ENCODE measurements at regions not wholly inside any gene's neighbourhood (a gene's known extent, or its start where the extent isn't known, plus 50 kb on each side); places are given as distances from the start of the nearest gene placed in this dataset.
"Not testable (repeated sequence)": the region's sequence is repeated elsewhere in the genome, so short reads cannot be mapped to it uniquely, and the experiment has no call there.

GRCh38 chr3:176141837-176142236 lies 1055.4 kb downstream of the TBL1XR1 start:
- Mint-ChIP-seq H3K9me3 (peaks cover 19% of the 10 kb centered on the region), H3K27ac (no peak overlapping the region), H3K4me1 (ENCODE audit: low read depth) (no peaks in the 10 kb centered on the region), H3K27me3 (ENCODE audit: insufficient read depth) (no peaks in the 10 kb centered on the region), H3K4me3 (no peak overlapping the region), H3K36me3 (ENCODE audit: low read depth) (no peaks in the 10 kb centered on the region)
- DNase-seq (ENCODE audit: low spot score) = no peak
- intact Hi-C loops (cut with micrococcal nuclease) = no loop called here

GRCh38 chr3:176120507-176120906 lies 1076.8 kb downstream of the TBL1XR1 start:
- H3K27me3 Mint-ChIP-seq (ENCODE audit: insufficient read depth) = no peaks in the 10 kb centered on the region
- no peak for DNase-seq (ENCODE audit: low spot score)
- H3K4me1 Mint-ChIP-seq (ENCODE audit: low read depth) = no peaks in the 10 kb centered on the region
- intact Hi-C loops (cut with micrococcal nuclease) = no loop called here
- H3K27ac Mint-ChIP-seq = no peak overlapping the region
- H3K4me3 Mint-ChIP-seq = no peak overlapping the region
- peaks cover 12% of the 10 kb centered on the region for H3K9me3 Mint-ChIP-seq
- no peaks in the 10 kb centered on the region for H3K36me3 Mint-ChIP-seq (ENCODE audit: low read depth)

GRCh38 chr3:176119826-176120225 lies 1077.5 kb downstream of the TBL1XR1 start:
- no peaks in the 10 kb centered on the region for H3K36me3 Mint-ChIP-seq (ENCODE audit: low read depth)
- H3K27ac Mint-ChIP-seq = no peak overlapping the region
- DNase-seq (ENCODE audit: low spot score) = no peak
- H3K4me1 Mint-ChIP-seq (ENCODE audit: low read depth) = no peaks in the 10 kb centered on the region
- peaks cover 12% of the 10 kb centered on the region for H3K9me3 Mint-ChIP-seq
- H3K4me3 Mint-ChIP-seq = no peak overlapping the region
- intact Hi-C loops (cut with micrococcal nuclease) = no loop called here
- no peaks in the 10 kb centered on the region for H3K27me3 Mint-ChIP-seq (ENCODE audit: insufficient read depth)

- H3K4me1 Mint-ChIP-seq (ENCODE audit: low read depth) = no peaks in the 10 kb centered on the region
- peaks cover 3% of the 10 kb centered on the region for H3K9me3 Mint-ChIP-seq
- no peaks in the 10 kb centered on the region for H3K36me3 Mint-ChIP-seq (ENCODE audit: low read depth)
- H3K4me3 Mint-ChIP-seq = no peak overlapping the region
- peaks cover 1% of the 10 kb centered on the region for H3K27me3 Mint-ChIP-seq (ENCODE audit: insufficient read depth)
- intact Hi-C loops (cut with micrococcal nuclease) = no loop called here
- H3K27ac Mint-ChIP-seq = no peak overlapping the region
- DNase-seq (ENCODE audit: low spot score) = no peak
These were observed 1090.9 kb downstream of the TBL1XR1 start for GRCh38 chr3:176106380-176106779.

GRCh38 chr3:176097027-176097426 lies 1100.3 kb downstream of the TBL1XR1 start:
- Mint-ChIP-seq H3K27ac (no peak overlapping the region), H3K4me1 (ENCODE audit: low read depth) (no peaks in the 10 kb centered on the region), H3K4me3 (no peak overlapping the region), H3K27me3 (ENCODE audit: insufficient read depth) (no peaks in the 10 kb centered on the region), H3K9me3 (peaks cover 17% of the 10 kb centered on the region), H3K36me3 (ENCODE audit: low read depth) (no peaks in the 10 kb centered on the region)
- no peak for DNase-seq (ENCODE audit: low spot score)
- intact Hi-C loops (cut with micrococcal nuclease) = no loop called here

- intact Hi-C loops (cut with micrococcal nuclease); H3K4me1 Mint-ChIP-seq (ENCODE audit: low read depth); DNase-seq (ENCODE audit: low spot score); H3K27me3 Mint-ChIP-seq (ENCODE audit: insufficient read depth); H3K27ac Mint-ChIP-seq; H3K4me3 Mint-ChIP-seq; H3K36me3 Mint-ChIP-seq (ENCODE audit: low read depth): not testable (repeated sequence)
- peaks cover 20% of the 10 kb centered on the region for H3K9me3 Mint-ChIP-seq
These were observed 1103.4 kb downstream of the TBL1XR1 start for GRCh38 chr3:176093892-176094291.

- Mint-ChIP-seq H3K4me1 (ENCODE audit: low read depth) (no peaks in the 10 kb centered on the region), H3K9me3 (peaks cover 30% of the 10 kb centered on the region), H3K36me3 (ENCODE audit: low read depth) (no peaks in the 10 kb centered on the region), H3K27me3 (ENCODE audit: insufficient read depth) (no peaks in the 10 kb centered on the region), H3K27ac (no peak overlapping the region), H3K4me3 (no peak overlapping the region)
- intact Hi-C loops (cut with micrococcal nuclease) = no loop called here
- DNase-seq (ENCODE audit: low spot score) = no peak
These were observed 1106.6 kb downstream of the TBL1XR1 start for GRCh38 chr3:176090727-176091126.

- Mint-ChIP-seq H3K4me1 (ENCODE audit: low read depth) (no peaks in the 10 kb centered on the region), H3K36me3 (ENCODE audit: low read depth) (no peaks in the 10 kb centered on the region), H3K9me3 (peaks cover 25% of the 10 kb centered on the region), H3K27me3 (ENCODE audit: insufficient read depth) (no peaks in the 10 kb centered on the region), H3K4me3 (no peak overlapping the region), H3K27ac (no peak overlapping the region)
- intact Hi-C loops (cut with micrococcal nuclease) = no loop called here
- no peak for DNase-seq (ENCODE audit: low spot score)
These were observed 1108.3 kb downstream of the TBL1XR1 start for GRCh38 chr3:176088962-176089383.

- no peak for DNase-seq (ENCODE audit: low spot score)
- Mint-ChIP-seq H3K4me1 (ENCODE audit: low read depth) (no peaks in the 10 kb centered on the region), H3K36me3 (ENCODE audit: low read depth) (no peaks in the 10 kb centered on the region), H3K9me3 (peaks cover 16% of the 10 kb centered on the region), H3K27me3 (ENCODE audit: insufficient read depth) (no peaks in the 10 kb centered on the region), H3K27ac (no peak overlapping the region), H3K4me3 (no peak overlapping the region)
- intact Hi-C loops (cut with micrococcal nuclease) = no loop called here
These were observed 1110.1 kb downstream of the TBL1XR1 start for GRCh38 chr3:176087066-176087697.

- Mint-ChIP-seq H3K27me3 (ENCODE audit: insufficient read depth) (no peaks in the 10 kb centered on the region), H3K27ac (no peak overlapping the region), H3K36me3 (ENCODE audit: low read depth) (no peaks in the 10 kb centered on the region), H3K9me3 (no peaks in the 10 kb centered on the region), H3K4me3 (no peak overlapping the region), H3K4me1 (ENCODE audit: low read depth) (no peaks in the 10 kb centered on the region)
- DNase-seq (ENCODE audit: low spot score) = no peak
- intact Hi-C loops (cut with micrococcal nuclease) = no loop called here
These were observed 1117.5 kb downstream of the TBL1XR1 start for GRCh38 chr3:176079785-176080184.

- Mint-ChIP-seq H3K27ac (no peak overlapping the region), H3K27me3 (ENCODE audit: insufficient read depth) (no peaks in the 10 kb centered on the region), H3K4me3 (no peak overlapping the region), H3K4me1 (ENCODE audit: low read depth) (no peaks in the 10 kb centered on the region), H3K9me3 (no peaks in the 10 kb centered on the region), H3K36me3 (ENCODE audit: low read depth) (no peaks in the 10 kb centered on the region)
- intact Hi-C loops (cut with micrococcal nuclease) = no loop called here
- no peak for DNase-seq (ENCODE audit: low spot score)
These were observed 1118.4 kb downstream of the TBL1XR1 start for GRCh38 chr3:176078906-176079305.

- H3K36me3 Mint-ChIP-seq (ENCODE audit: low read depth) = no peaks in the 10 kb centered on the region
- no peaks in the 10 kb centered on the region for H3K27me3 Mint-ChIP-seq (ENCODE audit: insufficient read depth)
- no peak overlapping the region for H3K27ac Mint-ChIP-seq
- H3K4me3 Mint-ChIP-seq = no peak overlapping the region
- H3K9me3 Mint-ChIP-seq = no peaks in the 10 kb centered on the region
- DNase-seq (ENCODE audit: low spot score) = no peak
- H3K4me1 Mint-ChIP-seq (ENCODE audit: low read depth) = no peaks in the 10 kb centered on the region
- intact Hi-C loops (cut with micrococcal nuclease) = no loop called here
These were observed 1121.8 kb downstream of the TBL1XR1 start for GRCh38 chr3:176075491-176075890.

- no peaks in the 10 kb centered on the region for H3K9me3 Mint-ChIP-seq
- no peaks in the 10 kb centered on the region for H3K27me3 Mint-ChIP-seq (ENCODE audit: insufficient read depth)
- no peaks in the 10 kb centered on the region for H3K36me3 Mint-ChIP-seq (ENCODE audit: low read depth)
- H3K27ac Mint-ChIP-seq = no peak overlapping the region
- no peak overlapping the region for H3K4me3 Mint-ChIP-seq
- intact Hi-C loops (cut with micrococcal nuclease) = no loop called here
- no peaks in the 10 kb centered on the region for H3K4me1 Mint-ChIP-seq (ENCODE audit: low read depth)
- DNase-seq (ENCODE audit: low spot score) = no peak
These were observed 1122.2 kb downstream of the TBL1XR1 start for GRCh38 chr3:176075046-176075445.

GRCh38 chr3:176074096-176074495 lies 1123.2 kb downstream of the TBL1XR1 start:
- DNase-seq (ENCODE audit: low spot score) = no peak
- H3K4me1 Mint-ChIP-seq (ENCODE audit: low read depth) = no peaks in the 10 kb centered on the region
- H3K36me3 Mint-ChIP-seq (ENCODE audit: low read depth) = no peaks in the 10 kb centered on the region
- H3K27ac Mint-ChIP-seq = no peak overlapping the region
- H3K27me3 Mint-ChIP-seq (ENCODE audit: insufficient read depth) = no peaks in the 10 kb centered on the region
- no peaks in the 10 kb centered on the region for H3K9me3 Mint-ChIP-seq
- intact Hi-C loops (cut with micrococcal nuclease) = no loop called here
- no peak overlapping the region for H3K4me3 Mint-ChIP-seq

Data from activated T-helper 1 cell treated with anti-CD3 and anti-CD28 coated beads, Interleukin-12 subunit alpha, Interleukin-12 subunit beta, Interleukin-2, Interleukin-4 antibody, amounts not matched to agents 30 ng/mL and 10 ng/mL and 1 ng/mL, durations not matched to agents 14 hours and 24 hours and 36 hours (primary cell).